WI38 (cell line): ENCODE measurements at regions not wholly inside any gene's neighbourhood (a gene's known extent, or its start where the extent isn't known, plus 50 kb on each side); places are given as distances from the start of the nearest gene placed in this dataset.

ENCODE experiments used
- H3K4me3 ChIP-seq: 2 replicates; pipeline ENCODE4 v1.5.1; 2011; ENCODE audit warnings: low read depth, mild to moderate bottlenecking, control low read depth, low read length
- CTCF ChIP-seq: IDR thresholded peaks from 2 replicates; pipeline ENCODE4 v1.5.1; 2012; ENCODE audit warnings: low read depth, mild to moderate bottlenecking, control low read depth, low read length

GRCh38 chr6:105907991-105908390, 178.1 kb upstream of the PRDM1 start:
- TF ChIP-seq CTCF, result no peak

GRCh38 chr6:105907301-105907700, 178.8 kb upstream of the PRDM1 start:
- H3K4me3 ChIP-seq, result no peak overlapping the region
- TF ChIP-seq CTCF, result no peak

More at GRCh38 chr6:105907991-105908390, 178.1 kb upstream of the PRDM1 start:
- no peak overlapping the region for H3K4me3 ChIP-seq

DNA sequence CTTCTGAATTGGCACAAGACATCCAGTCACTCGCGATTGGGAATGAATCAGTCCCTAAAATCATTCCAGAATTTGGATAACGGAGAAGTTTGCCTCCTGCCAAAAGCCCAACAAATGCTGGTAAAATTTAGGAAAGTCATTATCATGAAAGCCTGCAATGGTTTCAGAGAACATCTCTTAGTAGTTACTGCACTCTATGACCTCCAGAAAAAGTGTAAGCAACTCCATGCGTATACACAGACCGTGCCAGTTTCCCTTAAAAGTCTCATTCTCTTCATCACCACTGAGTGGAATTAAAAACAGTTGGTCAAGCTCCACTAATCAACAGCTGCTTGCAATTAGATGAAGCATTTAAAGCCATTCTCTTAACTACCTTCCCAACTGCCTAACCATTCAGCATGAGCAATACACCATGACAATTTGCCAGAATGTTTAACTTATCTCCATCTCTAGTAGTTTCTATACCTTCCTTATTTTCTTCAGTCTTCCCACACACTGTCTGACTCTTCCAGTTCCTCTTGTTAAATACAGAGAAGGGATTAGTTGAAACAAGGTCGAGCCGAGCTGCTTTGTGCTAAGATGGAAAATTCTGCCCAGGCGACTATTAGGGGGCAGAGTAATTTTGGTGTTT, 183.6 kb upstream of the PRDM1 start:
- no peak overlapping the region for H3K4me3 ChIP-seq
- no peak for TF ChIP-seq CTCF

GRCh38 chr6:105901583-105901982, 184.6 kb upstream of the PRDM1 start:
- no peak for TF ChIP-seq CTCF
- H3K4me3 ChIP-seq, result no peak overlapping the region

- no peak for TF ChIP-seq CTCF
- no peak overlapping the region for H3K4me3 ChIP-seq
Observed at GRCh38 chr6:105900125-105900937, 185.8 kb upstream of the PRDM1 start.

- H3K4me3 ChIP-seq, result no peak overlapping the region
- TF ChIP-seq CTCF, result no peak
Observed at GRCh38 chr6:105898286-105898685, 187.8 kb upstream of the PRDM1 start.

DNA sequence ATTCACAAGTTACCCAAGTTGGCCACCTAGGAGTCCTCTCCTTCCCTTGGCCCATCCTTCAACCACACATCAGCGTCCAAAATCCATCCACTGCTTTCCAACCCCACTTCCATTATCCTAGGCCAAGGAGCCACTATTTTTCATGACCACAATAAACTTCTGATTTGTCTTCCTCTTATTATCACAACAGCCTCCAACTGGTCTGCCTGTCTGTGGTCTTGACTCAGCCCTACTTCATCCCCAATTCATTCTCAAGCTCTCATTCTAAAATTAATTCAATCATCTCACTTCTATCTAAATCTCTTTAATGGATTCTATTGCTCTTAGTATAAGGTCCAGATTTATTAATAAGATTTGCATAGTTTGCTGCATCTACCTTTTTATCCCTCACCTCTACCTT, 189.0 kb upstream of the PRDM1 start:
- H3K4me3 ChIP-seq, result no peak overlapping the region
- no peak for TF ChIP-seq CTCF
